ENCODE measurements at regions not wholly inside any gene's neighbourhood (a gene's known extent, or its start where the extent isn't known, plus 50 kb on each side); places are given as distances from the start of the nearest gene placed in this dataset.

- in situ Hi-C loops (cut with HindIII; ENCODE audit: low sequenced_read_pairs): loop anchor here (25.0 kb wide), 1 partner anchor 770 kb away; no protein-coding TSS in a partner anchor
These were observed 50.0 kb upstream of the EMX2 start for GRCh38 chr10:117492504-117492903.

GRCh38 chr10:117488004-117488403 is 54.5 kb upstream of the EMX2 start:
- in situ Hi-C loops (cut with HindIII; ENCODE audit: low sequenced_read_pairs): loop anchor here (25.0 kb wide), 1 partner anchor 774 kb away; no protein-coding TSS in a partner anchor

GRCh38 chr10:117486606-117487005 is 55.9 kb upstream of the EMX2 start:
- in situ Hi-C loops (cut with HindIII; ENCODE audit: low sequenced_read_pairs): loop anchor here (25.0 kb wide), 1 partner anchor 776 kb away; no protein-coding TSS in a partner anchor

- in situ Hi-C loops (cut with HindIII; ENCODE audit: low sequenced_read_pairs): loop anchor here (25.0 kb wide), 1 partner anchor 779 kb away; no protein-coding TSS in a partner anchor
These were observed 59.4 kb upstream of the EMX2 start for GRCh38 chr10:117483056-117483590.

- in situ Hi-C loops (cut with HindIII; ENCODE audit: low sequenced_read_pairs): loop anchor here (25.0 kb wide), 1 partner anchor 781 kb away; no protein-coding TSS in a partner anchor
These were observed 61.5 kb upstream of the EMX2 start for GRCh38 chr10:117481011-117481410.

- in situ Hi-C loops (cut with HindIII; ENCODE audit: low sequenced_read_pairs): loop anchor here (25.0 kb wide), 1 partner anchor 782 kb away; no protein-coding TSS in a partner anchor
These were observed 62.4 kb upstream of the EMX2 start for GRCh38 chr10:117480097-117480496.

GRCh38 chr10:117477961-117478670 is 64.4 kb upstream of the EMX2 start:
- in situ Hi-C loops (cut with HindIII; ENCODE audit: low sequenced_read_pairs): loop anchor here (25.0 kb wide), 1 partner anchor 784 kb away; no protein-coding TSS in a partner anchor

- in situ Hi-C loops (cut with HindIII; ENCODE audit: low sequenced_read_pairs): loop anchor here (25.0 kb wide), 1 partner anchor 785 kb away; no protein-coding TSS in a partner anchor
These were observed 65.2 kb upstream of the EMX2 start for GRCh38 chr10:117477211-117477947.

GRCh38 chr10:117476716-117477115 is 65.8 kb upstream of the EMX2 start:
- in situ Hi-C loops (cut with HindIII; ENCODE audit: low sequenced_read_pairs): loop anchor here (25.0 kb wide), 1 partner anchor 786 kb away; no protein-coding TSS in a partner anchor

- in situ Hi-C loops (cut with HindIII; ENCODE audit: low sequenced_read_pairs): loop anchor here (25.0 kb wide), 1 partner anchor 786 kb away; no protein-coding TSS in a partner anchor
These were observed 66.3 kb upstream of the EMX2 start for GRCh38 chr10:117476281-117476680.

- in situ Hi-C loops (cut with HindIII; ENCODE audit: low sequenced_read_pairs): no loop called here
These were observed 69.7 kb upstream of the EMX2 start for GRCh38 chr10:117472872-117473271.

GRCh38 chr10:117471344-117471874 is 71.1 kb upstream of the EMX2 start:
- in situ Hi-C loops (cut with HindIII; ENCODE audit: low sequenced_read_pairs): no loop called here

- in situ Hi-C loops (cut with HindIII; ENCODE audit: low sequenced_read_pairs): no loop called here
These were observed 71.8 kb upstream of the EMX2 start for GRCh38 chr10:117470733-117471132.

GRCh38 chr10:117468665-117469064 is 73.9 kb upstream of the EMX2 start:
- in situ Hi-C loops (cut with HindIII; ENCODE audit: low sequenced_read_pairs): no loop called here

- in situ Hi-C loops (cut with HindIII; ENCODE audit: low sequenced_read_pairs): no loop called here
These were observed 78.4 kb upstream of the EMX2 start for GRCh38 chr10:117464176-117464575.

- in situ Hi-C loops (cut with HindIII; ENCODE audit: low sequenced_read_pairs): no loop called here
These were observed 79.0 kb upstream of the EMX2 start for GRCh38 chr10:117463545-117463920.

- in situ Hi-C loops (cut with HindIII; ENCODE audit: low sequenced_read_pairs): no loop called here
These were observed 79.6 kb upstream of the EMX2 start for GRCh38 chr10:117462816-117463544.

GRCh38 chr10:117462424-117462792 is 80.1 kb upstream of the EMX2 start:
- in situ Hi-C loops (cut with HindIII; ENCODE audit: low sequenced_read_pairs): no loop called here

GRCh38 chr10:117461766-117462423 is 80.7 kb upstream of the EMX2 start:
- in situ Hi-C loops (cut with HindIII; ENCODE audit: low sequenced_read_pairs): no loop called here
